Putamen (tissue), 1 donor: ENCODE measurements at regions not wholly inside any gene's neighbourhood (a gene's known extent, or its start where the extent isn't known, plus 50 kb on each side); places are given as distances from the start of the nearest gene placed in this dataset.
"Not testable (repeated sequence)": the region's sequence is repeated elsewhere in the genome, so short reads cannot be mapped to it uniquely, and the experiment has no call there.

ENCODE experiments used
- DNase-seq: peaks from one replicate; pipeline ENCODE4 v3.0.0-alpha.2; 2016; ENCODE audit warnings: low spot score

- no peak for DNase-seq
Observed at GRCh38 chr5:53160895-53161294, 51.3 kb upstream of the MOCS2 start.

GRCh38 chr5:53161876-53162275, 52.3 kb upstream of the MOCS2 start:
- DNase-seq, result no peak

GRCh38 chr5:53164478-53165165, 55.1 kb upstream of the MOCS2 start:
- no peak for DNase-seq

GRCh38 chr5:53165431-53166182, 56.0 kb upstream of the MOCS2 start:
- DNase-seq, result no peak

- no peak for DNase-seq
Observed at GRCh38 chr5:53166183-53166495, 56.6 kb upstream of the MOCS2 start.

GRCh38 chr5:53167836-53168235, 58.3 kb upstream of the MOCS2 start:
- DNase-seq, result no peak

- DNase-seq, result no peak
Observed at GRCh38 chr5:53169933-53170332, 60.4 kb upstream of the MOCS2 start.

GRCh38 chr5:53170746-53171349, 61.3 kb upstream of the MOCS2 start:
- peak; percentile 12 for DNase-seq

GRCh38 chr5:53172073-53172472, 62.5 kb upstream of the MOCS2 start:
- not testable (repeated sequence) for DNase-seq

GRCh38 chr5:53172630-53173029, 63.1 kb upstream of the MOCS2 start:
- DNase-seq, result no peak

- no peak for DNase-seq
Observed at GRCh38 chr5:53173083-53173482, 63.5 kb upstream of the MOCS2 start.

GRCh38 chr5:53178830-53179229, 69.3 kb upstream of the MOCS2 start:
- DNase-seq, result no peak

GRCh38 chr5:53179691-53180090, 70.1 kb upstream of the MOCS2 start:
- no peak for DNase-seq

GRCh38 chr5:53180538-53180937, 71.0 kb upstream of the MOCS2 start:
- DNase-seq, result no peak

- no peak for DNase-seq
Observed at GRCh38 chr5:53180991-53181390, 71.4 kb upstream of the MOCS2 start.

GRCh38 chr5:53183880-53184279, 74.3 kb upstream of the MOCS2 start:
- DNase-seq, result no peak

GRCh38 chr5:53191548-53192165, 82.1 kb upstream of the MOCS2 start:
- DNase-seq, result no peak

GRCh38 chr5:53194086-53194485, 84.5 kb upstream of the MOCS2 start:
- no peak for DNase-seq

- no peak for DNase-seq
Observed at GRCh38 chr5:53199882-53200281, 90.3 kb upstream of the MOCS2 start.

GRCh38 chr5:53200306-53200705, 90.7 kb upstream of the MOCS2 start:
- no peak for DNase-seq

- no peak for DNase-seq
Observed at GRCh38 chr5:53201746-53202145, 92.2 kb upstream of the MOCS2 start.

GRCh38 chr5:53206562-53206961, 97.0 kb upstream of the MOCS2 start:
- DNase-seq, result no peak

GRCh38 chr5:53211799-53212198, 102.2 kb upstream of the MOCS2 start:
- DNase-seq, result no peak
